Gastrocnemius medialis (tissue), 4 donors: ENCODE measurements at regions not wholly inside any gene's neighbourhood (a gene's known extent, or its start where the extent isn't known, plus 50 kb on each side); places are given as distances from the start of the nearest gene placed in this dataset.

Source experiments
- POLR2A ChIP-seq, 2 donors: fragments of 450-650 bp; IDR thresholded peaks; one replicate each; pipeline ENCODE4 v1.6.1; 2017; ENCODE audit warnings: antibody characterized with exemption in 2 of 2, mild to moderate bottlenecking in 2 of 2, moderate library complexity in 2 of 2
- TF ChIP-seq, protein P1 (sequence below), 5 experiments: fragments of 450-650 bp in 3 of 5; fragments of 200-600 bp in 2 of 5; sonication (generic) in 2 of 5; IDR thresholded peaks in 4 of 5; conservative IDR thresholded peaks in 1 of 5; 1 replicate in 4 of 5; 2 replicates in 1 of 5; pipeline ENCODE4 v1.5.1; 2016 to 2019; ENCODE audit warnings: antibody characterized with exemption in 5 of 5, mild to moderate bottlenecking in 3 of 5, moderate library complexity in 3 of 5

DNA sequence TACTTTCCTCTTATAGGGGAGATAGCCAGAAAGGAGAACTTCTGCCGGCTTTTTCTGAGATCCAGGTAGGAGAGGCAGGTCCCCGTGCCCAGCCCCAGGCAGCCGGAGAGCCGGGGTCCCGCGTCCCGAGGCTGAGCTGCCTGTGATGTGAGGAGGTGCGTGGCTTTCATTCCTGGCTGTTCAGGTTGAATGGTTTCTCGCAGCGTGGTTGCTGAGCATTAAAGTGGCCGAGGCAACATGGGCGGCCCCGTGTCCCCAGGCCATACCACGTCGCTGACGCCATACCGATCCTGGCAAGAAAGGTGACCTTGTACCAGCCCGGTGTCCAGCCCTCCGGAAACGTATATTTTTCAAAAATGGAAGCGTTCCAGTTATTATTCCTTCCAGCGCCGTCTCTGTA is 116.7 kb upstream of the MYL2 start:
- TF ChIP-seq, protein P1, sequence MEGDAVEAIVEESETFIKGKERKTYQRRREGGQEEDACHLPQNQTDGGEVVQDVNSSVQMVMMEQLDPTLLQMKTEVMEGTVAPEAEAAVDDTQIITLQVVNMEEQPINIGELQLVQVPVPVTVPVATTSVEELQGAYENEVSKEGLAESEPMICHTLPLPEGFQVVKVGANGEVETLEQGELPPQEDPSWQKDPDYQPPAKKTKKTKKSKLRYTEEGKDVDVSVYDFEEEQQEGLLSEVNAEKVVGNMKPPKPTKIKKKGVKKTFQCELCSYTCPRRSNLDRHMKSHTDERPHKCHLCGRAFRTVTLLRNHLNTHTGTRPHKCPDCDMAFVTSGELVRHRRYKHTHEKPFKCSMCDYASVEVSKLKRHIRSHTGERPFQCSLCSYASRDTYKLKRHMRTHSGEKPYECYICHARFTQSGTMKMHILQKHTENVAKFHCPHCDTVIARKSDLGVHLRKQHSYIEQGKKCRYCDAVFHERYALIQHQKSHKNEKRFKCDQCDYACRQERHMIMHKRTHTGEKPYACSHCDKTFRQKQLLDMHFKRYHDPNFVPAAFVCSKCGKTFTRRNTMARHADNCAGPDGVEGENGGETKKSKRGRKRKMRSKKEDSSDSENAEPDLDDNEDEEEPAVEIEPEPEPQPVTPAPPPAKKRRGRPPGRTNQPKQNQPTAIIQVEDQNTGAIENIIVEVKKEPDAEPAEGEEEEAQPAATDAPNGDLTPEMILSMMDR (IDR thresholded peaks at IDR 0.05 in 4 of 5, conservative IDR thresholded peaks at IDR 0.05 in 1 of 5), result no peak
- no peak for TF ChIP-seq POLR2A (IDR thresholded peaks at IDR 0.05)
